ENCODE measurements at regions not wholly inside any gene's neighbourhood (a gene's known extent, or its start where the extent isn't known, plus 50 kb on each side); places are given as distances from the start of the nearest gene placed in this dataset.
"Not testable (repeated sequence)": the region's sequence is repeated elsewhere in the genome, so short reads cannot be mapped to it uniquely, and the experiment has no call there.

DNA sequence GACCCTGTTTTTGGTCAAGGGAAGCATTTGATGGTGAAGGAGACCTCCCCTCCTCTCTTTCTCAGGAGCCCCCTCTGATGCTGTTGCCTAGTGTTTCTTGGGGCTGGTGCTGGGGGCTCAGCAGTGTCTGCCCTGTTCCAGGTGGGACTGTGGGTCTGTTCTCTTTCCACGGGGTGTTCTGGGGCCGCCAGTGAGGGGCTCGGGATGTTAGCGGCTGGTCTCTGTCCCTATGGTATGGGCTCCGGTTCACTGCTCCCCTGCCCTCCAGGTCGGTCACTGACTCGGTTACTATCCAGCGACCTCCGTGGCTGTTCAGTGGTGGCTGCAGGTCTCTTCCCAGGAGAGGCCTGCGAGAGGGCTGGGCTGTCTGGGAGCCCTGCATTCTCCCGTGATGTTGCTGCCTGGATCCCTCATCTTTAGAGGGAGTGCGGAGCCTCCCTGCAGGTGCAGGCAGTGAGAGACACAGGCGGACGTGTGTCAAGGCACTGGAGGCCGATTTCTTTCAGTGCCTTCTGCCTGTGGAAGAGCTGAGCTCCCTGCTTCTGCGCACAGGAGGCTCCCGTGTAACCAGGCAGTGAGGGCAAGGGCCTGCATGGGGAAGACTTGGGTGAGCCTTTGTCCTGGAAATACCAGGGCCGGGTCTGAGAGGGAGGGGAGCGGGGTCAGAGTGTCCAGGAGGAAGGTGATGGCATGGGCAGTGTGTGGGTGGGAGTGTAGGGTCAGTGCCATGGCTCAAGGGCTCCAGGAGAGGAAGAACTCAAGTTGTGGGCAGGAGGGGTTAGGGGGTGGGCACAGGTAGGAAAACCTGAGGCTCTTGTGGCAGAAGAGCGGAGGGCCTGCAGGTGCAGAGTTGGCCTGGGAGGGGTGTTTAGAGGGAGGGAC, 362.6 kb downstream of the TMEM121 start:
- peaks cover 68% of the 10 kb centered on the region; the same call in 1 of the 2 replicates for H3K9me3 ChIP-seq (ENCODE audit: control insufficient read depth, insufficient read depth, low read depth, low read length)
- no peak overlapping the region for H3K27ac ChIP-seq (ENCODE audit: low read depth, low read length)
- H3K4me1 ChIP-seq (ENCODE audit: control insufficient read depth, insufficient read depth, low read length): no peaks in the 10 kb centered on the region
- H3K9ac ChIP-seq (ENCODE audit: low read length): no peak overlapping the region
- H3K4me3 ChIP-seq (ENCODE audit: low read depth, low read length): no peak overlapping the region
- no peaks in the 10 kb centered on the region for H3K36me3 ChIP-seq (ENCODE audit: control insufficient read depth, insufficient read depth, low read length)
- H3K27me3 ChIP-seq (ENCODE audit: control insufficient read depth, insufficient read depth, low read length): no peaks in the 10 kb centered on the region

DNA sequence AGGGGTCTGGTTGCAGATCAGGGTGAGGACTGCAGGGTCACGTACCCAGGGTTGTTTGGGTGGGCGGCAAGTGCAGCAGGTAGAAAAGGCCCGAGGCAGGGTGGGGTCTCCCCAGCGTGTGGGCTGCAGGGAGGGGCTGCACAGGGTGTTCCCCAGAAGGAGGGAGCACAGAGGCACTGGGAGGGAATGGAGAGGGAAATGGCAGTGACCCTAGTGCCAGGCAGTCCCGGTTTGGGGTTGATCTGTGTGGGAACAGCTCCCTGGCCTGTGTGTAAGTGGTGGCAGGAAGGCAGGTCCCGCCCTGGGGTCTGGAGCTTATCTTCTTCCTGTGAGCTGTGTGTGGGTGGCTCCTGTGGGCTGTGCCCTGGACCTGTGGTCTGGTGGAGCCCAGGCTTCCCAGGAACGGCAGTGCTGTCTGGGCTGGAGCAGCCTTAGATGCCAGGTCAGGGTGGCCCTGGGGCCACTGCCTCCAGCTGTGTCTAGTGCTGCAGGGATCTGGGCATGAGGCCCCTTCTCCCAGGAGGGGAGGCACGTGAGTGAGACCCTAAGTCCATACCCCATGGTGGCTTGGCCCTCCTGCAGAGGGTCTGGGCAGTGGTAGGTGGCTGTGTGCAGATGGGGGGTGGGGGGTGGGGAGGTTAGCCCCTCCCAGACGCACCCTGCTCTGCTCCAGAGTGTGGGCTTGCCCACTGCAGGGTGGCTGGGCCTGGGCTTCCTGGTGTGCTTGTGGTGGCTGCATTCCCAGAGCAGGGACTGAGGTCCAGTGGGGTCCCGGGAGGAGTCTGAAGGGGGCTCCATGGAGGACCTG, 363.5 kb downstream of the TMEM121 start:
- Histone ChIP-seq H3K27me3 (ENCODE audit: control insufficient read depth, insufficient read depth, low read length) (no peaks in the 10 kb centered on the region), H3K4me3 (ENCODE audit: low read depth, low read length) (no peak overlapping the region), H3K27ac (ENCODE audit: low read depth, low read length) (no peak overlapping the region), H3K36me3 (ENCODE audit: control insufficient read depth, insufficient read depth, low read length) (no peaks in the 10 kb centered on the region), H3K9ac (ENCODE audit: low read length) (no peak overlapping the region), H3K9me3 (ENCODE audit: control insufficient read depth, insufficient read depth, low read depth, low read length) (peaks cover 68% of the 10 kb centered on the region; the same call in 1 of the 2 replicates), H3K4me1 (ENCODE audit: control insufficient read depth, insufficient read depth, low read length) (no peaks in the 10 kb centered on the region)

DNA sequence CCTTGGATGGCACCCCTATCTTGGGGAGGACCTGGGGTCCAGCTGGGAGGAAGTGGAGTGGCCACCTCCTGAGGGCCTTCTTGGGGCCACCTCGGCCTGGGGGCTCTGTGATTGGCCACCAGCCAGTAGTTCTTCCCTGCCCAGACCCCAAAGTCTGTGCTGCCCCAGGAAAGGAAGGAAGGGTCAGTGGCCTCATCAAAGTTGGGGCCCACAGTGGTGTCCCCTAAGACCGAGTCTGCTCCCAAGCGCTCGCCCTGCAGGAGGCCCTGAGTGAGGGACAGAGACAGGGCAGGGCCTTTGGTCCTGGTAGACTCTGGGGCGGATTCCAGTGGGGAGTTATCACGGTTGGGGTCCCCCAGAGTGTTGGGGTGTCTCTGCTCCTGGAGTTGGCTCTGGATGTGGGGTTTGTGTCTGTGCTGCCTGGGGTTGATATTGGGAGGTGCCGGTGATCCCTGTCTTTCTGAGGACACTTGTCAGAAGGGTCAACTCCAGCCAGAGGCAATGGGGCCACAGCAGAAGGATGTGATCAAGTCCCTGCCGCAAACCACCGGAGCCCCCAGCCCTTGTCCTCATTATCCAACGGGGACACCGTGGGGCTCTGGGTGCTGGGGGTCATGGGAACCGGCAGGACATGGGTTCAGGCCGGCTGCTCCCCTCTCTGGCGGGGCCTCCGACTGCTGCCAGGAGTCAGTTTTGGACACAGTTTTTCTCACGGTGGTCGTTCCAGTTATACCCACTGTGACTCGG, 364.3 kb downstream of the TMEM121 start:
- Histone ChIP-seq H3K9me3 (ENCODE audit: control insufficient read depth, insufficient read depth, low read depth, low read length) (peaks cover 68% of the 10 kb centered on the region; the same call in 1 of the 2 replicates), H3K9ac (ENCODE audit: low read length) (no peak overlapping the region), H3K4me3 (ENCODE audit: low read depth, low read length) (no peak overlapping the region), H3K4me1 (ENCODE audit: control insufficient read depth, insufficient read depth, low read length) (no peaks in the 10 kb centered on the region), H3K27me3 (ENCODE audit: control insufficient read depth, insufficient read depth, low read length) (no peaks in the 10 kb centered on the region), H3K27ac (ENCODE audit: low read depth, low read length) (no peak overlapping the region), H3K36me3 (ENCODE audit: control insufficient read depth, insufficient read depth, low read length) (no peaks in the 10 kb centered on the region)

DNA sequence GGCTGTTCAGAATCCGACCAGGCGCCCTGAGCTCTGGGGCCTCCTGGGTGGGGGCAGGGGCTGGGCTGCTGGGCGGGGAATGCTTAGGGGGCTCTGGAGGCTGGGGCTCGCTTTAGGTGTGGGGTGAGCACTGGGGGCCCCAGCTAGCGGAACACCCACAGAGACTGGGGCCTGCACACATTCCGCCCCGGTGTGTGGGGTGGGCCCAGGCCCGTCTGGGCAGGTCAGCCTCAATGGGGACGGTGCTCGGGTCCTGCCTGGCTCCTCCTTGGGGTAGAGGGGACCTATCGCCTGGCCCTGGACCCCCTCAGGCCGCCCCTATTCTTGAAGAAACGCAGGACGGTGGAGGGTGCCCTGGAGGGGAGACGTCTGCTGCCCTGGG, 364.8 kb downstream of the TMEM121 start:
- H3K27me3 ChIP-seq (ENCODE audit: control insufficient read depth, insufficient read depth, low read length): no peaks in the 10 kb centered on the region
- no peak overlapping the region for H3K4me3 ChIP-seq (ENCODE audit: low read depth, low read length)
- H3K9me3 ChIP-seq (ENCODE audit: control insufficient read depth, insufficient read depth, low read depth, low read length): peaks cover 70% of the 10 kb centered on the region; the same call in 1 of the 2 replicates
- H3K27ac ChIP-seq (ENCODE audit: low read depth, low read length): no peak overlapping the region
- H3K4me1 ChIP-seq (ENCODE audit: control insufficient read depth, insufficient read depth, low read length): no peaks in the 10 kb centered on the region
- no peak overlapping the region for H3K9ac ChIP-seq (ENCODE audit: low read length)
- no peaks in the 10 kb centered on the region for H3K36me3 ChIP-seq (ENCODE audit: control insufficient read depth, insufficient read depth, low read length)

DNA sequence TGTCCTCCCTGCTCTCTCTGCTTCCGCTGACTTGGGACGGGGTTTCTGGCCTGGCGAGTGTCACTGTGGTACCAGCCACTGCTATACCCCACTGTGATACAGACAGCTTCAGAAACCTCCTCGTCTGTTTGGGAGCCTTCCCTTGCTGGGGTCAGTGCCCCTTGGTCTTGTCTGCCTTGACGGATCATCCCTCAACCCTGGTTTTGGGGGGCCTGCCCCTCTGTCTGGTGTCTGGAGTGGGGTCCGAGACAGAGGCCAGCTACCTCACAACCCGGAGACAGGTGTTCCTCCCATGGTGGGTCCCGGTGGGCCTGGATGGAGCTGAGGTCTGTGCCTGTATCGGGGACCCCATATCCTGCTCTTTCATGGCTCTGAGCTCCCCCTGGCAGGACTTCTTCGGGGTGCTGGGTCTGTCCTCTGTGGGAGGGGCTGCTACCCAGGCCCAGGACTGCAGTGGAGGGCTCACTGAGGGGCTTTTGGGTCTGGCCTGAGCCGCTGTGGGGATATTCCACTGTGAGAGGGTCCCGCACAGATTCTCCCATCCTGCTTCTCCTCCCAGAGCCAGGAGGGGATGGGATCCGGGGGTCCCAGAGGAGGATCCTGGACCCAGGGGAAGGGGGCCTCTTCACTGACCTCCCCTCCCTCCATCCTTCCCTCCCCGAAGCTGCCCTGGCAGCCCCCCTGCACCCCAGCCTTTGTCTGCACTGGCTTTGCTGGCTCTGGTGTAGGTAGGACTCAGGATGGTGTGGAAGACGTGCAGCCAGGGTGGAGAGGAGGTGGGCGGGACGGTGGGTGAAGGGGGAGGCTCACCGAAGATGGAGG, 365.5 kb downstream of the TMEM121 start:
- H3K4me3 ChIP-seq (ENCODE audit: low read depth, low read length): no peak overlapping the region

DNA sequence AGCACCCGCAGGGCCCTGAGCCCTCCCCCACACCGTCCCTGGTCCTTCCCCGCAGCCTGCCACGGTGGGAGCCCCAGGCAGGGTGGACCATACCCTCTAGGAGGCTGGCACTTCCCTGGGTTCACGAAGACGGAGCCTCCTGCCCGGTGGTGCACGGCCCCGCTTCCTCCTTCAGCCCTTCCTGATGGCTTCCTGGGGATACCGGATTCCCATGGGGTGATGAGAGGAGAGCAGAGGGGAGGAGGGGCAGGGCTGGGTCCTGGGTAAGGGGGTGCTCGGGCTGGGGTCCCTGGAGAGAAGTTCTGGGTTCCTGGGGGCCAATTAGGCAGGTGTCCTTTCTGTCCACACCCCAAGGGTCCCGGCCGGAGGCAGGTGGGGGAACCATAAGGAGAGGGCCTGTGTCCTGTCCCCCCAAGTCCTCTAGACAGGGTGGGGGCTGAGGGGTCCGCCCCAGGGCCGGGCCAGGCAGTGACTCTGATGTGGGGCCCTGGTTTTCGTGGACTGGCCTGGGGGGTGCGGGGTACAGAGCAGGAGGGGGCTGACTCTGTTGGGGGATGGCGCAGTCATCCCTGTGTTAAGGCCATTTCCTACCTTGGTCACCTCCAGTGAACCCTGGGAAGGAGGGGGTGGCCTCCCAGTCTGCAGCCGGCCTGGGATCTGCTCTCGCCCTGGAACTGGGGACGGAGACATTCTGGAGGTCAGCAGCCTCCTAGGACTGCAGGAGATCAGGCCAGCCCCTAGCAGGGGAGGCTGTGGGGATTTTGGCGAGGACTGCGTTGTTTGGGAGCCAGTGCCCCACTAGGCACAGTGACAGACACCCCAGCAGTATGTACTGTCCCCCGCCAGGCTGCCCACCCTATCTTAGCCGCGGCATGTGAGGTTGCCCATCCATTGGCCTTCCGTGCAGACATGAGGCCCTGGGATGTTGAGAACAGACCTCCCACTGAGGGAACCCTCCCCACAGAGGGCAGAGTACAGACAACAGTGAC, 366.4 kb downstream of the TMEM121 start:
- not testable (repeated sequence) for H3K4me3 ChIP-seq (ENCODE audit: low read depth, low read length); H3K9ac ChIP-seq (ENCODE audit: low read length); H3K36me3 ChIP-seq (ENCODE audit: control insufficient read depth, insufficient read depth, low read length); H3K27ac ChIP-seq (ENCODE audit: low read depth, low read length); H3K4me1 ChIP-seq (ENCODE audit: control insufficient read depth, insufficient read depth, low read length); H3K27me3 ChIP-seq (ENCODE audit: control insufficient read depth, insufficient read depth, low read length)
- H3K9me3 ChIP-seq (ENCODE audit: control insufficient read depth, insufficient read depth, low read depth, low read length): peaks cover 75% of the 10 kb centered on the region; the same call in 1 of the 2 replicates

More for the DNA sequence above, 365.5 kb downstream of the TMEM121 start:
- no peaks in the 10 kb centered on the region for H3K36me3 ChIP-seq (ENCODE audit: control insufficient read depth, insufficient read depth, low read length)
- no peak overlapping the region for H3K9ac ChIP-seq (ENCODE audit: low read length)
- H3K4me1 ChIP-seq (ENCODE audit: control insufficient read depth, insufficient read depth, low read length): no peaks in the 10 kb centered on the region
- no peak overlapping the region for H3K27ac ChIP-seq (ENCODE audit: low read depth, low read length)
- H3K27me3 ChIP-seq (ENCODE audit: control insufficient read depth, insufficient read depth, low read length): no peaks in the 10 kb centered on the region
- H3K9me3 ChIP-seq (ENCODE audit: control insufficient read depth, insufficient read depth, low read depth, low read length): peaks cover 71% of the 10 kb centered on the region; the same call in 1 of the 2 replicates

DNA sequence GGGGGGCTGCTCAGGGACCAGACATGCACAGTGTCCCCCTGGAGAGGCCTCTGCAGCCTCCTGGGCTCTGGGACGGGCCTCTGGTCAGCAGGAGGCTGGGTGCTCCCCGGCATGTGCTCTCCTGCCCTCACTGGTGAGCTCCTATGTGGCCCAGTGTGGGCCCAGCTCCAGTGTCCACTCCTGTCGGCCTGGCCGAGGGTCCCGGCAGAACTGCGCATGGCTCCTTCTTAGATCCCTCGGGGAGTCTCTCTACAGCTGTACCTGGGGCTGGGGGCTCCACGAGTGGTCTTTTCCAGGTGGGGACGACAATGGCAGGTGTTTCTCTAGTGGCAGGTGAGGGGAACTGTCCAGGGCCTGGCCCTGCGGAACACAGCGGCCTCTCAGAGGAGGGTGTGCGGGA, 367.3 kb downstream of the TMEM121 start:
- H3K9ac ChIP-seq (ENCODE audit: low read length); H3K27me3 ChIP-seq (ENCODE audit: control insufficient read depth, insufficient read depth, low read length); H3K4me3 ChIP-seq (ENCODE audit: low read depth, low read length); H3K27ac ChIP-seq (ENCODE audit: low read depth, low read length); H3K36me3 ChIP-seq (ENCODE audit: control insufficient read depth, insufficient read depth, low read length); H3K4me1 ChIP-seq (ENCODE audit: control insufficient read depth, insufficient read depth, low read length): not testable (repeated sequence)
- H3K9me3 ChIP-seq (ENCODE audit: control insufficient read depth, insufficient read depth, low read depth, low read length): peaks cover 75% of the 10 kb centered on the region; the same call in 1 of the 2 replicates

DNA sequence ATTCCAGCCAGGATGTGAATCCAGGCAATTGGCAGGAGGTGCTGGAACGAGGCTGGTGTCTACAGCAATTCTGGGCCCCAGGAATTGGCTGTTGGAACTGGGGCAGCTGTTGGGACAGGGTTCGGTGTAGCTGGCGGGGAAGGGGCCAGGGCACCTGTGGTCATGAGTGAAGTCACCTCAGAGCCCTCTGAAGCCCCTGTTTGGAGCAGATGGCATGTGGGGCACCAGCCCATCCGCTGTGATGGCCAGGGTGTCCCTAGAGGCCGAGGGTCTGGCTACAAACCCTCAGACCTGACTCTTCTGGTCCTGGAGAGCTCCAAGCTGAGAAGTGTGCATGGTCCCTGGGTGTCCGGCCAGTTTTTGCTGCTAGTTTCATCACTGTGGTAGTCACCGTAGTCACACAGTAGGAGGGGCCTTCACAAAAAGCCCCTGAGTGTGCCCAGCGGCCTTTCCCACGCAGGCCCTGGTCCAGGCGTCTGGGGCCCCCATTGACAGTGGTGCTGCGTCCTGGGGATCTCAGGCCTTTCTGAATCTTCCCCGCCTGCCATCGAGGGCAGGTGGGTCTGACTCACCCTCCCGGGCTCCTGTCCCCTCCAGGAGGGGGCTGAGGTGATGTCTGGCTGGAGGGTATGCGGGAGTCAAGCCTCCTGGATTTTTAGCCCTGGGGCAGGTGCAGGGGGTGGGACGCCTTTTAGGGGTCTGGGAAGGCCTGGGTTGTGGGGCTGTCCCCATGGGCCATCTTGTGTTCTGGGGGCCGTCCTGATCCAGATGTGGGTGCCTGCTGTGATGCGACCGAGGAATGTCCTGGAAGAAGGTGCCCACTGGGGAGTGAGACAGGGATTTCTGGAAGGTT, 368.0 kb downstream of the TMEM121 start:
- H3K9ac ChIP-seq (ENCODE audit: low read length): no peak overlapping the region
- peaks cover 79% of the 10 kb centered on the region; the same call in 1 of the 2 replicates for H3K9me3 ChIP-seq (ENCODE audit: control insufficient read depth, insufficient read depth, low read depth, low read length)
- no peak overlapping the region for H3K27ac ChIP-seq (ENCODE audit: low read depth, low read length)
- no peaks in the 10 kb centered on the region for H3K4me1 ChIP-seq (ENCODE audit: control insufficient read depth, insufficient read depth, low read length)
- no peaks in the 10 kb centered on the region for H3K36me3 ChIP-seq (ENCODE audit: control insufficient read depth, insufficient read depth, low read length)
- H3K27me3 ChIP-seq (ENCODE audit: control insufficient read depth, insufficient read depth, low read length): no peaks in the 10 kb centered on the region
- H3K4me3 ChIP-seq (ENCODE audit: low read depth, low read length): no peak overlapping the region

Data from HUES6 (cell line).